SJCRH30 (cell line): ENCODE measurements at regions not wholly inside any gene's neighbourhood (a gene's known extent, or its start where the extent isn't known, plus 50 kb on each side); places are given as distances from the start of the nearest gene placed in this dataset.

Source experiments
- DNase-seq, 2 experiments: peaks; one replicate each; pipeline ENCODE4 v3.0.0-alpha.2; 2015 to 2020
- H3K27ac ChIP-seq: fragments of 250-450 bp; sonication (Bioruptor Pico); 2 replicates; pipeline ENCODE4 v1.5.1; 2020; ENCODE audit warnings: mild to moderate bottlenecking, moderate library complexity
- H3K27me3 ChIP-seq: fragments of 250-450 bp; sonication (Bioruptor Pico); 2 replicates; pipeline ENCODE4 v1.5.1; 2020; ENCODE audit warnings: mild to moderate bottlenecking, moderate library complexity
- H3K36me3 ChIP-seq: fragments of 250-450 bp; sonication (Bioruptor Pico); 2 replicates; pipeline ENCODE4 v1.5.1; 2020; ENCODE audit warnings: mild to moderate bottlenecking, moderate library complexity
- H3K4me1 ChIP-seq: fragments of 250-450 bp; sonication (Bioruptor Pico); 2 replicates; pipeline ENCODE4 v1.5.1; 2020; ENCODE audit warnings: mild to moderate bottlenecking, moderate library complexity
- H3K4me3 ChIP-seq: fragments of 250-450 bp; sonication (Bioruptor Pico); 2 replicates; pipeline ENCODE4 v1.5.1; 2020; ENCODE audit warnings: mild to moderate bottlenecking, moderate library complexity
- H3K9me3 ChIP-seq: fragments of 250-450 bp; sonication (Bioruptor Pico); replicated peaks from 2 replicates; pipeline ENCODE4 v1.5.1; 2020; ENCODE audit warnings: mild to moderate bottlenecking, moderate library complexity

DNA sequence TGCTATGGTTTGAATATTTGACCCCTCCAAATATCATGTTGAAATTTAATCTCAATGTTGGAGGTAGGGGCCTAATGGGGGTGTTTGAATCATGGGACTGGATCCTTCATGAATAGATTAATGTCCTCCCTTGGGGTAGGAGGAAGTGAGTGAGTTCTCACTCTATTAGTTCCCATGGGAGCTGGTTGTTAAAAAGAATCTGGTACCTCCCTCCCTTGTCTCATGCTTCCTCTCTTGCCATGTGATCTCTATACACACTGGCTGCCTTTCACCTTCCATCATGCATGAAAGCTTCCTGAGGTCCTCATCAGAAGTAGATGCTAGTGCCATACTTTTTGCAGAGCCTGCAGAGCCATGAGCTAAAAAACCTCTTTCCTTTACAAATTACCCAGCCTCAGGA lies 177.7 kb upstream of the MCTP2 start:
- H3K27me3 ChIP-seq = no peaks in the 10 kb centered on the region
- no peaks in the 10 kb centered on the region for H3K9me3 ChIP-seq
- H3K4me3 ChIP-seq = no peak overlapping the region
- H3K27ac ChIP-seq = no peak overlapping the region
- H3K36me3 ChIP-seq = no peaks in the 10 kb centered on the region
- DNase-seq = no peak
- peaks cover 11% of the 10 kb centered on the region for H3K4me1 ChIP-seq

DNA sequence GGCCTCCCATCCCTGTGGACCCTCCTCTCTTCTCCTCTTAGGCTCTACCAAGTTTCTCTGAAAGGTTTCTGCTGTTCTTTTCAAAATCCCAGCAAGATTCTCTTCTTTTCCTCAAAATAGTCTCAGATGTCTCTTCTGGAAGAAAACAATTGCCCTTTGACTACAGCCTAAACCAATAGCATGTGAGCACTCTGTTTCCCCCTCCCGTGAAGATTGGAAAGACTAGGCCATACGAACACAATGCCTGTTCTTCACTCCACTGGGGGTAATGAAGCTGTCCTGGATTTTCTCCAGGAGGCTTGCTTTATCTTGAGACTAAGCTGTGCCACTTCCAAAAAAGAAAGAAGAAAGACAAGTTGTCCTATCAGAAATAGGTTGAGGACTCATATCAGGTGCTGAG lies 178.7 kb upstream of the MCTP2 start:
- Histone ChIP-seq H3K4me1 (peaks cover 11% of the 10 kb centered on the region), H3K4me3 (no peak overlapping the region), H3K36me3 (no peaks in the 10 kb centered on the region), H3K9me3 (no peaks in the 10 kb centered on the region), H3K27ac (no peak overlapping the region), H3K27me3 (no peaks in the 10 kb centered on the region)
- no peak for DNase-seq

DNA sequence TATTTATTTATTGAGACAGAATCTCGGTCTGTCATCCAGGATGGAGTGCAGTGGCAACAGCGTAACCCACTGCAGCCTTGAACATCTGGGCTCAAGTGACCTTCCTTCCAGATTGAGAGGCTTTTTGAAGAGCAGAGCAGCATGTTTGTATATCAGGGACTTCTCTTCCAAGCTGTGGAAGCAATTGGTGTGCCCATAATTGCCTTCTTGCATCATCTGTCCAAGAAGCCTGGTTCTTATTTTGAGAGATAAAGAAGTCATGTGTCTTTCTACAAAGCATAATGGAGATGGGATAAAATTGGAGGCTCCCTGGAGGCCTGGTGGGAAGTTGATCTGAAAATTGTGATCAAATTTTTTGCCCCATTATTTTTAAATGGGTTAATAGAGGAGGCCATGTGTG lies 183.8 kb upstream of the MCTP2 start:
- H3K4me3 ChIP-seq = no peak overlapping the region
- H3K27me3 ChIP-seq = no peaks in the 10 kb centered on the region
- H3K27ac ChIP-seq = no peak overlapping the region
- H3K36me3 ChIP-seq = no peaks in the 10 kb centered on the region
- no peaks in the 10 kb centered on the region for H3K9me3 ChIP-seq
- H3K4me1 ChIP-seq = no peaks in the 10 kb centered on the region
- no peak for DNase-seq

DNA sequence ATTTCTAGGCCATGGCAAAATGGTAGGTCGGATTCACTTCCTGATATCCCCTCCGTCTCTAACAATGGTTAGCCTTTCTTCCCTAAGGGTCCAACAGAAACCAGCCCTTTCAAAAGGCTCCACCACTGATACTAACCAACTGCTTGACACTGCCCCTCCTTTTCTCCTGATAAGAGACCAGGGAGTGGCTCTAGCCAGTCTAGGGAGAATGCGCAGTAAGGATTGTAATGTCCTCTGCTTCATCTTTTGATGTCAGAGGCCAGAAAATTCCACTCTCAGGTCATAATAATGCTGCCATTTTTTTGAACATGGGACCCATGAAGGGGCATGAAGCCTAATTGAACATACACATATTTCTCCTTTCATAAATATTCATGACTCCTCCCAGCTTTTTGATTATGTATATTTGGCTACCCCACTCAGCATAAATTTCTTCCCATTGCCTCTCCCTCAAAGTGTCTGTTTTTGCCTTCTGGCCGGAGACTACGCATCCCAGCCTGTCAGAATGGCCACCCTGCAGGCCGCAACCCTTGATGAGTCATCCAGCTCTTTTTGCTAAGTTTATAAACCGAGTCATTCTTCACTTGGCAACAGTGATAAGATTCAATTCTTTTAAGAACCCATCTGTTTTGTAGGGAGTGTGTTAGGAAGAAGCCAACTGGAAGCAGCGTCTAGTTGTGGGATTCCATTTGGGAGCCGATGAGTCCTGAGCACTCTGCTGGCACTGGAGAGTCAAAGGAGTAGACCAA lies 189.0 kb upstream of the MCTP2 start:
- Histone ChIP-seq H3K9me3 (no peaks in the 10 kb centered on the region), H3K4me3 (no peak overlapping the region), H3K4me1 (no peaks in the 10 kb centered on the region), H3K36me3 (no peaks in the 10 kb centered on the region), H3K27ac (no peak overlapping the region), H3K27me3 (no peaks in the 10 kb centered on the region)
- DNase-seq = no peak

DNA sequence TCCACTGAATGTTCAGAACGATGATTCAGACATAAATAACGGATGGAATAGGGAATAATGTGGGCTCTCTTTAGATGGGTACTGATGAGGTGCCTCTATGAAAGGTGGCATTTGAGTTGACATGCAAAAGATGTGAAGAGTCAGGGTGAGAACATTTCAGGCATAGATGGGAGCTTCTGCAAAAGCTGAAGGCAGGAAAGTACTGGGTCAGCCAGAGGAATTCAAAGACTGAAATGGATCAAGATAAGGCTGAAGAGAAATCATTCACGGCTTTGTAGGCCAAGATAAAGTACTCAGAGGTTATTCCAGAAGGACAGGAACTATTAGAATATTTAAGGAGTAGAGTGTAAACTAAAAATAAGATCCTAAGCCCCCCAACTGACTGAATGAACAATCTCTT lies 189.6 kb upstream of the MCTP2 start:
- Histone ChIP-seq H3K4me1 (no peaks in the 10 kb centered on the region), H3K4me3 (no peak overlapping the region), H3K27me3 (no peaks in the 10 kb centered on the region), H3K9me3 (no peaks in the 10 kb centered on the region), H3K27ac (no peak overlapping the region), H3K36me3 (no peaks in the 10 kb centered on the region)
- no peak for DNase-seq

DNA sequence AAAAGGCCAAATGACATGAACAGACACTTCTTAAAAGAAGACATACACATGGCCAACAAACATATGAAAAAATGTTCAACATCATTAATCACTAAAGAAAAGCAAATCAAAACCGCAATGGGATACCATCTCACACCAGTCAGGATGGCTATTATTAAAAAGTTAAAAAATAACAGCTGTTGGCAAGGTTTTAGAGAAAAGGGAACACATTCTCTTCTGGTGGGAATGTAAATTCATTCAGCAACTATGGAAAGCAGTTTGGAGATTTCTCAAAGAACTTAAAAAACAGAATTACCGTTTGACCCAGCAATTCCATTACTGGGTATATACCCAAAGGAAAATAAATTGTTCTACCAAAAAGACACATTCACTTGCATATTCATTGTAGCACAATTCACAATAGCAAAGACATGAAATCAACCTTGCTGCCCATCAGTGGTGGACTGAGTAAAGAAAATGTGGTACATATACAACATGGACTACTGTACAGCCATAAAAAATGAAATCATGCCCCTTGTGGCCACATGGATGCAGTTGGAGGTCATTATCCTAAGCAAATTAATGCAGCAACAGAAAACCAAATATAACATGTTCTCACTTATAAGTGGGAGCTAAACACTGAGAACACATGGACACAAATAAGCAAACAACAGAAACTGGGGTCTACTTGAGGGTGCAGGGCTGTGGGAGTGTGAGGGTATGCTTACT lies 190.7 kb upstream of the MCTP2 start:
- no peaks in the 10 kb centered on the region for H3K9me3 ChIP-seq
- no peaks in the 10 kb centered on the region for H3K4me1 ChIP-seq
- H3K36me3 ChIP-seq = no peaks in the 10 kb centered on the region
- no peak for DNase-seq
- H3K27me3 ChIP-seq = no peaks in the 10 kb centered on the region
- H3K27ac ChIP-seq = no peak overlapping the region
- H3K4me3 ChIP-seq = no peak overlapping the region

DNA sequence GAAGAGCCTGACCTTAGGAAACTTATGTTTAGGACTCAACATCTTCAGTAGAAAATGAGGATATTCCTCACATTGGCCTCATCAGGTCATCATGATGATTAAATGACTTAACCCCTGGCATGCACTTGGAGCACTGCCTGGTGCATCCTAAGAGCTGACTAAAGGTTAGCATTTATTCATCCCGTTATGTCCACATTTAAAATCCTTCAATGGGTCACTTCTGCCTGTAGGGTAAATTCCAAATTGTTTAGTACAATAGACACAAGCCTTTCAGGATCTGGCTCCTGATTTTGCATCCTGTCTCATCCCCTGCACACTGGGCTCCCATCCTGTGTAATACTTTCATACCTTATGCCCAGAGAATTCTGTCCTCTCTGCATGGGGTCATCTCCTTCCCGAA lies 195.2 kb upstream of the MCTP2 start:
- Histone ChIP-seq H3K4me3 (no peak overlapping the region), H3K27ac (no peak overlapping the region)
- no peak for DNase-seq

DNA sequence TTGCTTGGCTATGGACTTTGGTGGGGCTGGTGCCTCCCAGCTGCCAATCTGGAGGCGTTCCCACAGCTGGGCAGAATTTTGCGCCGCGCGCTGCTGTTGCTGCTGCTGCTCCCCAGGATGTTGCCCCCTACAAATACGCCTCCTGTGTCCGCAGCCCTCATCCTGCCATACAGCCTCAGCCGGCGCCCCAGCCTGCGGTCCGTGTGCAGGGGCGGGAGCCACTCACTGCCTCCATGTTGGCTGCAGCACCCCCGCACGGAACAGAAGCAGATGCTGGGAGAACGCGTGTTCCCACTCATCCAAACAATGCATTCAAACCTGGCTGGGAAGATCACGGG lies 197.7 kb upstream of the MCTP2 start:
- H3K27me3 ChIP-seq = no peaks in the 10 kb centered on the region

More for the DNA sequence above, 195.2 kb upstream of the MCTP2 start:
- Histone ChIP-seq H3K4me1 (no peaks in the 10 kb centered on the region), H3K9me3 (no peaks in the 10 kb centered on the region; the same call in 1 of the 2 replicates), H3K36me3 (no peaks in the 10 kb centered on the region), H3K27me3 (no peaks in the 10 kb centered on the region)

DNA sequence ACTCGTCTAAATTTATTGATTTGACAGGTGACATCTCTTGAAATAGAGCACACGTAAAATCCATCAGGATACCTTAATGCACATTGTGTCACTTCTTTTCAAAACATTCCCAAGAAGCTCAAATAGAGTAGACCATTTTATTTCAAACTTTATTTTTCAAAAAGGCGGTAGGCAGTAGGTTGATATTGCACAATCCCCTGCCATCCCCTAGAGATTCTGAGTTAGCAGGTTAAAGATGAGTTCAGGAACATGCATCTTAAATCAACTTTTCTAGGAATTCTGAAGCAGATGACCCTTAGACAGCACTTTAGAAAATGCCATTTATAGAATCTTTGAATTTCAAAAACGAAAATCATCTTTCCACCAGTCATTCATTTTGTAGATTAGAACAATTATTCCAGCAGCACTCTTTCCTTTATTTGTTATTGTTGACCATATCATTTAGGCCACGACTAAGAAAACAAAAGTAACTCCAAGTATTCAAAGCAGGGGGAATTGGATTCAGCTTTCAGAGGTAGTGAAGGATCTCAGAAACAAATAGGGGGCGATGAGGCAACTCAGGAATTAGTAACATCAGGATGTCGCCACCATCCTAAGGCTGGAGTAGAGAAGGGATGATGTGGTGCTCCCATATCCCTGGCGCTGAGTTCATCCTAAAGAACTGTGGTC lies 198.2 kb upstream of the MCTP2 start:
- Histone ChIP-seq H3K27me3 (no peaks in the 10 kb centered on the region), H3K36me3 (no peaks in the 10 kb centered on the region), H3K9me3 (no peaks in the 10 kb centered on the region; the same call in 1 of the 2 replicates), H3K4me1 (peaks cover 28% of the 10 kb centered on the region), H3K27ac (no peak overlapping the region), H3K4me3 (no peak overlapping the region)
- no peak for DNase-seq

More for the DNA sequence above, 197.7 kb upstream of the MCTP2 start:
- Histone ChIP-seq H3K9me3 (no peaks in the 10 kb centered on the region; the same call in 1 of the 2 replicates), H3K27ac (no peak overlapping the region), H3K4me1 (peaks cover 23% of the 10 kb centered on the region), H3K4me3 (no peak overlapping the region), H3K36me3 (no peaks in the 10 kb centered on the region)
- no peak for DNase-seq

DNA sequence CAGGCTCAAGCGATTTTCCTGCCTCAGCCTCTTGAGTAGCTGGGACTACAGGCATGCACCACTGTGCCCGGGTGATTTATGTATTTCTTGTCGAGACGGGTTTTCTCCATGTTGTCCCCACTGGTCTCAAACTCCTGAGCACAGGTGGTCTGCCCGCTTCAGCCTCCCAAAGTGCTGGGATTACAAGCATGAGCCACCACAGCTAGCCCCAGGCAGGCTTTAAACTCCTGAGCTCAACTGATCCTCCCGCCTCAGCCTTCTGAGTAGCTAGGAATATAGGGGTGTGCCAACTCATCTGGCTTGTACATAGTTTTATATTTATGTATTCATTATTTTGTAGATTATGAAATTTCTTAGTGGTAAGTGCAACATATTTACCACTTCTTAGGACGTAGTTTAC lies 198.8 kb upstream of the MCTP2 start:
- no peak overlapping the region for H3K4me3 ChIP-seq
- DNase-seq = peak in 1 of 2 experiments; percentile 19
- H3K27ac ChIP-seq = no peak overlapping the region
- no peaks in the 10 kb centered on the region; the same call in 1 of the 2 replicates for H3K9me3 ChIP-seq
- no peaks in the 10 kb centered on the region for H3K27me3 ChIP-seq
- H3K4me1 ChIP-seq = peaks cover 34% of the 10 kb centered on the region
- no peaks in the 10 kb centered on the region for H3K36me3 ChIP-seq

DNA sequence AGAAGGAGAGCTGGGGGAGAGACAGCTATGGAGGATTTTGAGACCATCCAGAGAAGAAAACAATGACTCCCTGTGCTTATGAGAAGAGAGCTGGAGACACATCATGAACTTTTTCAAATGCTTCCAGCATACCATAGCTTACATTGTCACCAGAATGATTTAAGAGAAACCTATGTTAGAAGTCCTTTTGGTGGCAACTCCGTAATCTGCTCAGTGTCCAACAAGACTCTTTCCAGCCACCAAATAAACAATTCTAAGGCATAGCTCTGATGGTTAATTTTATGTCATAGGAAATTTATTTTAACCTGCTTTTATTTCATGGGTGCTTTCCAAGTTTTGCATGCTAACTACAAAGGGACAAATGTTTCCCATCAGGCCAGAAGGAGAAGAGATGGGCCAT lies 200.3 kb upstream of the MCTP2 start:
- H3K4me1 ChIP-seq = peaks cover 44% of the 10 kb centered on the region
- H3K9me3 ChIP-seq = no peaks in the 10 kb centered on the region; the same call in 1 of the 2 replicates
- no peak overlapping the region; the same call in 1 of the 2 replicates for H3K27ac ChIP-seq
- no peaks in the 10 kb centered on the region for H3K27me3 ChIP-seq
- H3K36me3 ChIP-seq = no peaks in the 10 kb centered on the region
- H3K4me3 ChIP-seq = no peak overlapping the region
- no peak for DNase-seq

DNA sequence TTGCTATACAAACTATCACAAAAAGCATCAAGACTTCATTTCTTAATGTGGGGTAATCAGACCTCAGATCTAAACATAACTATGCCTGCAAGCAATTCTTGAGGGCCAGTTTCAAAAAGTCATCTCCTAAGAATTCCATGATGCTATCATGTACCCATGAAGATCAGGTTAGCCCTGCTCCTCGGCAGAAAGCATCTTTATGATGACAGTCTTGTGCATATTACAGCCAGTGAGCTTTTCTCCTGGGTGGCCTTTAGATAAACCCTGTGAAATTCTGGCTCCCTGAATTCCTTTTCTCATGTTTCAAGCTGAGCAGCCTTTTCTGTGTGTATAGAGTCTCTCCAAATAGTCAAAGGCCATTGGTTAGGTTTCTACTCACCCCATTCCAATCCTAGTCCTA lies 201.9 kb upstream of the MCTP2 start:
- DNase-seq = peak; percentile 81 to 92
- Histone ChIP-seq H3K4me1 (peaks cover 44% of the 10 kb centered on the region), H3K4me3 (no peak overlapping the region), H3K27ac (peak overlapping the region; percentile 71), H3K9me3 (peaks cover 3% of the 10 kb centered on the region; the same call in 1 of the 2 replicates), H3K27me3 (no peaks in the 10 kb centered on the region), H3K36me3 (no peaks in the 10 kb centered on the region)

DNA sequence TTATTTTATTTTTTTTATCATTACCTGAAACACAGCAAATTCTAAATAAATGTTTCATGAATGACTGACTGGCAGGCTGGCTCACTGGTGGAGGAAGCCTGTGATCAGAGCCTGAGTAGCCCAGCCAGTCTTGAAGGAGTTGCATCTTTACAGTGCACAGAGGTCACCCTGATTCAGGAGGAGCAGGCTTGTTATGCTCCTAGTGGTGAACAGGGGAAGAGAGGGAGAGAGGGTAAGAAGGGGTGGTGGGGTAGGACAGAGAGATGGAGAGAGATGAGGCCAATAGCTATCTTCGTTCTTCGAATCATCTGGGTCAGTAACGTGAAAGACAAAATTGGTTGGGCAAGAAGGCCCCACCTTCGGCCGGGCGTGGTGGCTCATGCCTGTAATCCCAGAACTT lies 202.6 kb upstream of the MCTP2 start:
- Histone ChIP-seq H3K36me3 (no peaks in the 10 kb centered on the region), H3K27ac (peak overlapping the region; percentile 71), H3K4me3 (no peak overlapping the region), H3K27me3 (no peaks in the 10 kb centered on the region), H3K9me3 (peaks cover 3% of the 10 kb centered on the region; the same call in 1 of the 2 replicates), H3K4me1 (peaks cover 44% of the 10 kb centered on the region)
- peak; percentile 17 to 37 for DNase-seq

DNA sequence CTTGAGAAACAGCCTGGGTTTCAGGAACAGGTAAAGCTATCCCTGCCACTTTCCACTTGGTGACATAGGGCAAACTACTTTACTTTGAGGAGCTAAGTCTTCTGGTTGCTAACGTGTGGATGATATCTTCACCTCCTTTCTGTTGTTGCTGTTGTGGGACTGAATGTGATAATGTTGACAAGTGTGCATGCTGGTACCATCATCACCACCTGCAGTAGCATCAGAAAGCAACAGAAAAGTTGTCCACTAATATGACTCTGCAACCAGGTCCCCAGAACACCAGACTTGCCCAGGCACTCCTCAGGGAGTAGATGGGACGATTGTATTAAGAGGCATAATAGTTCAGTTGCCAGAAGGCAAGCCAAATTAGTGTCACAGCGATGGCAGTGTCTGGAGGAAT lies 203.2 kb upstream of the MCTP2 start:
- H3K9me3 ChIP-seq = peaks cover 3% of the 10 kb centered on the region; the same call in 1 of the 2 replicates
- no peak for DNase-seq
- no peaks in the 10 kb centered on the region for H3K27me3 ChIP-seq
- H3K36me3 ChIP-seq = no peaks in the 10 kb centered on the region
- no peak overlapping the region for H3K4me3 ChIP-seq
- no peak overlapping the region for H3K27ac ChIP-seq
- peaks cover 44% of the 10 kb centered on the region for H3K4me1 ChIP-seq

DNA sequence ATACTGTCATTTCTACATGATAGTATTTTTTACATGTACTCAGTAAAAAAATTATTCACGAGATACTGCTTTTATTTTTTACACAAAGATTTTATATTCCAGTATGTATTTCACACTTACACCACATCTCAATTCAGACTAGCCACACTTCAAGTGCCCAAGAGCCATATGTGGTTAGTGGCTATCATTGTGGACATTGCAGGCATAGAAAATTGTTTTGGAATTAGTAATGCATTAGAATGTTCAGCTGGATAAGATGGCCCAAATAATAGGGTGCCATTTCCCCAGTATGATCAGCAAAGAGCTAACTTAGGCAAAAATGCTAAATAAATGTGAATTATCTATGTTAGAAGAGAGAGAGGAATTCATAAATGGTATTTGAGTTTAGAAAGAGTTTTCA lies 203.8 kb upstream of the MCTP2 start:
- peaks cover 44% of the 10 kb centered on the region for H3K4me1 ChIP-seq
- H3K9me3 ChIP-seq = peaks cover 3% of the 10 kb centered on the region; the same call in 1 of the 2 replicates
- H3K27ac ChIP-seq = no peak overlapping the region
- no peak overlapping the region for H3K4me3 ChIP-seq
- H3K27me3 ChIP-seq = no peaks in the 10 kb centered on the region
- no peaks in the 10 kb centered on the region for H3K36me3 ChIP-seq
- no peak for DNase-seq
